PC-3 (cell line): ENCODE measurements at regions not wholly inside any gene's neighbourhood (a gene's known extent, or its start where the extent isn't known, plus 50 kb on each side); places are given as distances from the start of the nearest gene placed in this dataset.

Source experiments
- ATAC-seq: fragments of 200-7000 bp; cut with Tn5 transposase; 2 replicates; pipeline ENCODE4 v1.9.1; 2020; ENCODE audit warnings: mild to moderate bottlenecking, moderate library complexity
- BruUV-seq: library from RNA; stranded (reverse); fragments of 400-500 nt; replicated peaks from 2 replicates; lab custom pipeline; 2021; lab: Mats Ljungman, UMichigan
- CTCF ChIA-PET: fragments of 300-600 bp; sonication (Branson Sonifier 250); formaldehyde crosslinking; loops from one replicate; lab custom pipeline; 2022; ENCODE audit warnings: antibody characterized with exemption; lab: Charles Lee
- POLR2A ChIA-PET: fragments of 300-600 bp; sonication (Branson Sonifier 250); formaldehyde crosslinking; loops from one replicate; lab custom pipeline; 2022; ENCODE audit warnings: antibody characterized with exemption; ENCODE audit not compliant: unreplicated experiment; lab: Charles Lee
- DNase-seq: peaks from one replicate; pipeline ENCODE4 v3.0.0-alpha.2; 2015
- H2AFZ ChIP-seq: fragments of 300-600 bp; sonication (generic); 2 replicates; pipeline ENCODE4 v1.6.0; 2016; ENCODE audit warnings: antibody characterized with exemption, low read length
- H3F3A ChIP-seq: fragments of 300-600 bp; sonication (generic); one replicate; pipeline ENCODE4 v1.6.0; 2017; ENCODE audit warnings: antibody characterized with exemption, low read length, control low read depth, mild to moderate bottlenecking; ENCODE audit not compliant: unreplicated experiment
- H3K27ac ChIP-seq: fragments of 300-600 bp; sonication (generic); 2 replicates; pipeline ENCODE4 v1.5.1; 2016; ENCODE audit warnings: mild to moderate bottlenecking, low read length
- H3K27me3 ChIP-seq: fragments of 300-600 bp; sonication (generic); 2 replicates; pipeline ENCODE4 v1.6.1; 2016; ENCODE audit warnings: low read length, mixed read lengths
- H3K36me3 ChIP-seq: fragments of 300-600 bp; sonication (generic); 2 replicates; pipeline ENCODE4 v1.6.1; 2016; ENCODE audit warnings: low read depth, mixed run types, low read length, mixed read lengths
- H3K4me1 ChIP-seq: fragments of 300-600 bp; sonication (generic); 2 replicates; pipeline ENCODE4 v1.5.1; 2016; ENCODE audit warnings: low read length; ENCODE audit not compliant: insufficient read depth
- H3K4me2 ChIP-seq: fragments of 300-600 bp; sonication (generic); 2 replicates; pipeline ENCODE4 v1.6.0; 2016; ENCODE audit warnings: low read length
- H3K4me3 ChIP-seq: fragments of 300-600 bp; sonication (generic); 2 replicates; pipeline ENCODE4 v1.5.1; 2016; ENCODE audit warnings: mild to moderate bottlenecking, low read length, mixed read lengths
- H3K79me2 ChIP-seq: fragments of 300-600 bp; sonication (generic); 2 replicates; pipeline ENCODE4 v1.6.1; 2017; ENCODE audit warnings: low read length, mixed read lengths
- H3K9ac ChIP-seq: fragments of 300-600 bp; sonication (generic); 2 replicates; pipeline ENCODE4 v1.6.0; 2016; ENCODE audit warnings: mild to moderate bottlenecking, low read length
- H3K9me2 ChIP-seq: fragments of 300-600 bp; sonication (generic); replicated peaks from 2 replicates; pipeline ENCODE4 v1.6.1; 2016; ENCODE audit warnings: mixed run types, low read length, mixed read lengths
- H3K9me3 ChIP-seq: fragments of 300-600 bp; sonication (generic); 2 replicates; pipeline ENCODE4 v1.6.1; 2016; ENCODE audit warnings: low read length, mixed read lengths
- H4K20me1 ChIP-seq: fragments of 300-600 bp; sonication (generic); 2 replicates; pipeline ENCODE4 v1.6.1; 2016; ENCODE audit warnings: low read length, mixed read lengths
- CTCF ChIP-seq: fragments of 300-600 bp; sonication (generic); conservative IDR thresholded peaks from 2 replicates; pipeline ENCODE4 v1.5.1; 2017; ENCODE audit warnings: antibody characterized with exemption, low read depth, mild to moderate bottlenecking, low read length
- EZH2 ChIP-seq: fragments of 300-600 bp; sonication (generic); IDR thresholded peaks from one replicate; pipeline ENCODE4 v1.6.1; 2017; ENCODE audit warnings: antibody characterized with exemption, mild to moderate bottlenecking, low read length; ENCODE audit not compliant: unreplicated experiment
- EZH2phosphoT487 ChIP-seq: fragments of 300-600 bp; sonication (generic); IDR thresholded peaks from 2 replicates; pipeline ENCODE4 v1.6.1; 2018; ENCODE audit warnings: mild to moderate bottlenecking, antibody characterized with exemption, low read length, borderline replicate concordance
- intact Hi-C: fragments of 100-400 bp; cut with micrococcal nuclease; formaldehyde crosslinking; loops from 2 replicates; pipeline ENCODE4 v1.9.0; 2023

DNA sequence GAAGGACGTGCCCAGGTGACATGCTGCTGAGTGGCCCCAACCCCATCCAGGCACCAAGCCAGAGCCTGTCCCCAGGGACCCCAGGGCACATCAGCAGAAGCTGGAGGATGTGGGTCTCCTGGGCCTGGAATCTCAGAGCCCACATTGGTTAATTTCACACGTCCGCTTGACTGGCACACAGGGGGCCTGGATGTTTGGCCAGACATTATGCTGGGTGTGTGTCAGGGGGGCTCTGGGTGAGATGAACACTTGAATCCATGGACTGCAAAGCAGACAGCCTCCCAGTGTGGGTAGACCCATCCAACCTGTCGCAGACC, 79.1 kb upstream of the RET start:
- H2AFZ ChIP-seq, result no peak overlapping the region
- no peaks in the 10 kb centered on the region for H3K4me1 ChIP-seq
- no peaks in the 10 kb centered on the region for H3K79me2 ChIP-seq
- H3K9ac ChIP-seq, result no peak overlapping the region
- intact Hi-C loops, result no loop called here
- no TSS peak for BruUV-seq
- DNase-seq (no peak), ATAC-seq (no peak)
- H3K4me2 ChIP-seq, result no peak overlapping the region
- no peaks in the 10 kb centered on the region for H3K9me3 ChIP-seq
- no peak for TF ChIP-seq CTCF
- no peak for TF ChIP-seq EZH2phosphoT487
- TF ChIP-seq EZH2, result no peak
- no peaks in the 10 kb centered on the region for H4K20me1 ChIP-seq
- peaks cover 37% of the 10 kb centered on the region for H3K27me3 ChIP-seq
- H3K9me2 ChIP-seq, result no peaks in the 10 kb centered on the region
- ChIA-PET POLR2A (no interaction called here), CTCF (no interaction called here)
- no peaks in the 10 kb centered on the region for H3F3A ChIP-seq
- H3K27ac ChIP-seq, result no peak overlapping the region
- no peaks in the 10 kb centered on the region for H3K36me3 ChIP-seq
- H3K4me3 ChIP-seq, result no peak overlapping the region

GRCh38 chr10:42998481-42999384, 78.1 kb upstream of the RET start:
- Histone ChIP-seq H4K20me1 (no peaks in the 10 kb centered on the region), H2AFZ (no peak overlapping the region), H3K27ac (no peak overlapping the region), H3K4me2 (no peak overlapping the region), H3K79me2 (no peaks in the 10 kb centered on the region), H3F3A (no peaks in the 10 kb centered on the region), H3K9ac (no peak overlapping the region), H3K4me3 (no peak overlapping the region), H3K9me3 (no peaks in the 10 kb centered on the region), H3K9me2 (no peaks in the 10 kb centered on the region), H3K4me1 (no peaks in the 10 kb centered on the region), H3K27me3 (peaks cover 45% of the 10 kb centered on the region), H3K36me3 (no peaks in the 10 kb centered on the region)
- no TSS peak for BruUV-seq
- intact Hi-C loops, result no loop called here
- DNase-seq (no peak), ATAC-seq (no peak)
- no peak for TF ChIP-seq EZH2phosphoT487
- TF ChIP-seq CTCF, result no peak
- no peak for TF ChIP-seq EZH2
- ChIA-PET CTCF (no interaction called here), POLR2A (no interaction called here)

DNA sequence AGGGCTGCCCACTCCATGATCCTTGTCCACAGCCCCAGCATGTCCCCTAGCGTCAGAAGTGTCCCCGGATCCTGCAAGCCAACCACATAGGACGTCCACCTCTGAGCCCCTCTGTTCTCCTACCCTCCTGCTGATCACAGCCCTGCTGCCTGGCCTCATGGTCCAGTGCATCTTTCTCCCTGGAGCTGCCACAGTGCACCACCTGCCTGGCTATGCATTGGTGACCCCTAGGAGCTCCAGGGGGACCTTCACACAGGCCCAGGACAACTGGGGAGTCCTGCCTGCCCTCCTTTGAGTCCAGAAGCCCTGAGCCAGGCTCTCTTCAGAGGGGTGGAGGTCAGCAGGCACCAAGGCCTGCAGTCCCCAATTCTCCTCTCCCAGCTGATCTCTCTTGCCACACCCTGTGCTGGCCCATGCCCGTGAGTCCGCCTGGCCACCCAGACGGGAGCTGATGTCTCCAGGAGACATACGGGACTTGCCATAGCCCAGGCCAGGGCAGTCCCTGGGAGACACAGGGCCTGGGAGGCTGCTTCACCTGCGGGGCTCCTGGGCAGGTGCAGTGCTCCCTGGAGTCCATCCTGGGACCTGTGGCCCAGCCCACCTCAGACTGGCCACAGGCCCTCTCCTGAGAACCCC, 77.4 kb upstream of the RET start:
- Histone ChIP-seq H3K27me3 (peaks cover 52% of the 10 kb centered on the region), H3K4me3 (no peak overlapping the region), H3K27ac (no peak overlapping the region), H3F3A (no peaks in the 10 kb centered on the region), H3K4me1 (no peaks in the 10 kb centered on the region), H3K79me2 (no peaks in the 10 kb centered on the region), H4K20me1 (no peaks in the 10 kb centered on the region), H2AFZ (no peak overlapping the region), H3K9me3 (no peaks in the 10 kb centered on the region), H3K36me3 (no peaks in the 10 kb centered on the region), H3K4me2 (no peak overlapping the region), H3K9ac (no peak overlapping the region), H3K9me2 (no peaks in the 10 kb centered on the region)
- ATAC-seq (no peak), DNase-seq (no peak)
- no TSS peak for BruUV-seq
- TF ChIP-seq EZH2 (no peak), EZH2phosphoT487 (no peak), CTCF (no peak)
- intact Hi-C loops, result no loop called here
- ChIA-PET CTCF (no interaction called here), POLR2A (no interaction called here)
